NB4 (cell line): ENCODE measurements at regions not wholly inside any gene's neighbourhood (a gene's known extent, or its start where the extent isn't known, plus 50 kb on each side); places are given as distances from the start of the nearest gene placed in this dataset.

Experiments used
- MYC ChIP-seq: IDR thresholded peaks from 2 replicates; pipeline ENCODE4 v1.6.1; 2011; ENCODE audit warnings: low read depth, low read length
- POLR2A ChIP-seq: IDR thresholded peaks from 2 replicates; pipeline ENCODE4 v1.6.1; 2011; ENCODE audit warnings: mild to moderate bottlenecking; ENCODE audit not compliant: insufficient read length; ENCODE audit errors: extremely low read depth
- TF ChIP-seq, protein P1 (sequence below): IDR thresholded peaks from one replicate; pipeline ENCODE4 v1.5.1; 2012; ENCODE audit warnings: low read depth, low read length
- TF ChIP-seq, protein P2 (sequence below): IDR thresholded peaks from 2 replicates; pipeline ENCODE4 v1.6.1; 2011; ENCODE audit warnings: low read depth, low read length

DNA sequence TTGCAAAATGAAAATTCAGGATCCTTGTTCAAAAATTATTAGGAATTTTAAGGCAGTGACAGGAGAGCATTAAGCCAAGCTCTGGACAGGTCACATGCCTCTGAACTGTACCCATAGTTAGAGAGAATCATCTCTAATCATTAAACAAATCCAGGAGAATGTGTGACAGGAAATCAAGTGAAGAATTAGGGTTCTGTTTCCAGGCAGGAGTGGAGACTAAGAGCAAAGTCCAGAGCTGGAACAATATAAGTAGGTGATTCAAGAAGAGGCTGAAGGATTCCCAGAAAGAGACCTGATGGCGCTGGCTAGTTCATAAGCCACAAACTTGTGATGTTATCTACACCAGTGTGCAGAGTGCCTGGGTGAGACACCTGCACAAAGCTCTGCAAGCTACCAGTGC lies 104.6 kb upstream of the PRKG2 start:
- no peak for TF ChIP-seq POLR2A
- TF ChIP-seq, protein P1, sequence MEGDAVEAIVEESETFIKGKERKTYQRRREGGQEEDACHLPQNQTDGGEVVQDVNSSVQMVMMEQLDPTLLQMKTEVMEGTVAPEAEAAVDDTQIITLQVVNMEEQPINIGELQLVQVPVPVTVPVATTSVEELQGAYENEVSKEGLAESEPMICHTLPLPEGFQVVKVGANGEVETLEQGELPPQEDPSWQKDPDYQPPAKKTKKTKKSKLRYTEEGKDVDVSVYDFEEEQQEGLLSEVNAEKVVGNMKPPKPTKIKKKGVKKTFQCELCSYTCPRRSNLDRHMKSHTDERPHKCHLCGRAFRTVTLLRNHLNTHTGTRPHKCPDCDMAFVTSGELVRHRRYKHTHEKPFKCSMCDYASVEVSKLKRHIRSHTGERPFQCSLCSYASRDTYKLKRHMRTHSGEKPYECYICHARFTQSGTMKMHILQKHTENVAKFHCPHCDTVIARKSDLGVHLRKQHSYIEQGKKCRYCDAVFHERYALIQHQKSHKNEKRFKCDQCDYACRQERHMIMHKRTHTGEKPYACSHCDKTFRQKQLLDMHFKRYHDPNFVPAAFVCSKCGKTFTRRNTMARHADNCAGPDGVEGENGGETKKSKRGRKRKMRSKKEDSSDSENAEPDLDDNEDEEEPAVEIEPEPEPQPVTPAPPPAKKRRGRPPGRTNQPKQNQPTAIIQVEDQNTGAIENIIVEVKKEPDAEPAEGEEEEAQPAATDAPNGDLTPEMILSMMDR = no peak
- TF ChIP-seq, protein P2, sequence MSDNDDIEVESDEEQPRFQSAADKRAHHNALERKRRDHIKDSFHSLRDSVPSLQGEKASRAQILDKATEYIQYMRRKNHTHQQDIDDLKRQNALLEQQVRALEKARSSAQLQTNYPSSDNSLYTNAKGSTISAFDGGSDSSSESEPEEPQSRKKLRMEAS = no peak
- TF ChIP-seq MYC = no peak
